HCT116 (cell line): ENCODE measurements at regions not wholly inside any gene's neighbourhood (a gene's known extent, or its start where the extent isn't known, plus 50 kb on each side); places are given as distances from the start of the nearest gene placed in this dataset.

Source experiments
- ATAC-seq: fragments of 200-7000 bp; cut with Tn5 transposase; 2 replicates; pipeline ENCODE4 v1.9.1; 2020; ENCODE audit warnings: mild to moderate bottlenecking, moderate library complexity
- BruUV-seq: library from RNA; stranded (reverse); fragments of 400-500 nt; replicated peaks from 2 replicates; lab custom pipeline; 2021; lab: Mats Ljungman, UMichigan
- CTCF ChIA-PET: fragments of 300-600 bp; sonication (Branson Sonifier 250); formaldehyde crosslinking; loops from one replicate; lab custom pipeline; 2021; ENCODE audit warnings: antibody characterized with exemption; lab: Charles Lee
- POLR2A ChIA-PET: fragments of 300-600, 350-600 bp; sonication (Branson Sonifier 250); formaldehyde crosslinking; loops from one replicate; lab custom pipeline; 2021; ENCODE audit warnings: antibody characterized with exemption; lab: Charles Lee
- RAD21 ChIA-PET, 2 experiments: fragments of 300-600 bp; sonication (Branson Sonifier 250); formaldehyde crosslinking; loops; one replicate each; lab custom pipeline; 2023; ENCODE audit warnings: low total read pairs in 2 of 2; ENCODE audit not compliant: uncharacterized antibody in 2 of 2, unreplicated experiment in 2 of 2, low non-redundant PET in 1 of 2; lab: Charles Lee
- DNase-seq: peaks from one replicate; pipeline ENCODE4 v3.0.0-alpha.2; 2010; ENCODE audit warnings: low read depth, low spot score
- H2AFZ ChIP-seq: fragments of 200-600 bp; shearing (Covaris generic), sonication (generic); 2 replicates; pipeline ENCODE4 v1.6.1; 2017; ENCODE audit warnings: low read depth, mixed run types, mixed read lengths, antibody characterized with exemption, low read length; ENCODE audit not compliant: poor library complexity, severe bottlenecking
- H3K27ac ChIP-seq: 2 replicates; pipeline ENCODE4 v1.5.1; 2012; ENCODE audit warnings: low read depth, low read length
- H3K27me3 ChIP-seq: fragments of 200-600 bp; sonication (generic); 2 replicates; pipeline ENCODE4 v1.6.1; 2016; ENCODE audit warnings: mixed run types, low read length, mixed read lengths; ENCODE audit not compliant: insufficient read depth
- H3K36me3 ChIP-seq, 2 experiments: fragments of 200-500 bp in 1 of 2; fragments of 200-600 bp in 1 of 2; sonication (Bioruptor generic) in 1 of 2; sonication (generic) in 1 of 2; 2 replicates each; pipeline versions ENCODE4 v1.5.1 to v1.6.1; 2014 to 2016; ENCODE audit warnings: low read length in 2 of 2, inconsistent platforms in 1 of 2, mixed read lengths in 1 of 2, mixed run types in 1 of 2; ENCODE audit not compliant: insufficient read depth in 2 of 2, control insufficient read depth in 1 of 2
- H3K4me1 ChIP-seq, 2 experiments: fragments of 200-600 bp in 1 of 2; sonication (generic) in 1 of 2; 2 replicates each; pipeline versions ENCODE4 v1.5.1 to v1.6.1; 2012 to 2017; ENCODE audit warnings: low read length in 2 of 2, inconsistent platforms in 1 of 2, mild to moderate bottlenecking in 1 of 2, mixed read lengths in 1 of 2, mixed run types in 1 of 2, moderate library complexity in 1 of 2; ENCODE audit not compliant: insufficient read depth in 2 of 2, control insufficient read depth in 1 of 2
- H3K4me2 ChIP-seq: fragments of 200-600 bp; sonication (generic); 2 replicates; pipeline ENCODE4 v1.6.1; 2017; ENCODE audit warnings: mixed run types, low read length, mixed read lengths
- H3K4me3 ChIP-seq, 2 experiments: fragments of 200-600 bp in 1 of 2; sonication (generic) in 1 of 2; replicated peaks in 1 of 2; 2 replicates each; pipeline ENCODE4 v1.5.1; 2011 to 2016; ENCODE audit warnings: low read length in 2 of 2, control low read depth in 1 of 2, low read depth in 1 of 2, mild to moderate bottlenecking in 1 of 2, mixed read lengths in 1 of 2, mixed run types in 1 of 2
- H3K79me2 ChIP-seq: fragments of 200-600 bp; sonication (generic); 2 replicates; pipeline ENCODE4 v1.6.1; 2017; ENCODE audit warnings: mild to moderate bottlenecking, mixed run types, low read length, moderate library complexity, mixed read lengths; ENCODE audit not compliant: insufficient read depth
- H3K9ac ChIP-seq: fragments of 200-600 bp; sonication (generic); 2 replicates; pipeline ENCODE4 v1.6.1; 2016; ENCODE audit warnings: low read length, mixed read lengths
- H3K9me2 ChIP-seq: fragments of 200-600 bp; sonication (generic), shearing (Covaris generic); 2 replicates; pipeline ENCODE4 v1.6.1; 2017; ENCODE audit warnings: mixed run types, mild to moderate bottlenecking, moderate library complexity; ENCODE audit not compliant: insufficient read depth
- H3K9me3 ChIP-seq, 2 experiments: fragments of 200-500 bp in 1 of 2; fragments of 200-600 bp in 1 of 2; sonication (Bioruptor generic) in 1 of 2; sonication (generic) in 1 of 2; 2 replicates each; pipeline ENCODE4 v1.6.1; 2014 to 2017; ENCODE audit warnings: low read length in 2 of 2, mixed read lengths in 2 of 2, inconsistent platforms in 1 of 2, low read depth in 1 of 2, mild to moderate bottlenecking in 1 of 2, mixed run types in 1 of 2, moderate library complexity in 1 of 2; ENCODE audit not compliant: control insufficient read depth in 1 of 2, insufficient read depth in 1 of 2
- H4K20me1 ChIP-seq: fragments of 200-600 bp; sonication (generic), shearing (Covaris generic); 2 replicates; pipeline ENCODE4 v1.6.1; 2017; ENCODE audit warnings: mixed run types, mild to moderate bottlenecking, moderate library complexity; ENCODE audit not compliant: insufficient read depth
- CBX3 ChIP-seq: IDR thresholded peaks from 2 replicates; pipeline ENCODE4 v1.6.1; 2012; ENCODE audit warnings: low read depth
- CEBPB ChIP-seq: IDR thresholded peaks from 2 replicates; pipeline ENCODE4 v1.6.1; 2012; ENCODE audit warnings: low read depth
- ELF1 ChIP-seq: IDR thresholded peaks from 2 replicates; pipeline ENCODE4 v1.6.1; 2012; ENCODE audit warnings: low read depth, borderline replicate concordance
- EZH2 ChIP-seq: fragments of 200-600 bp; sonication (generic); IDR thresholded peaks from 2 replicates; pipeline ENCODE4 v1.6.1; 2017; ENCODE audit warnings: antibody characterized with exemption, mixed run types
- FOSL1 ChIP-seq: IDR thresholded peaks from 2 replicates; pipeline ENCODE4 v1.6.1; 2012; ENCODE audit warnings: low read depth
- JUND ChIP-seq: IDR thresholded peaks from 2 replicates; pipeline ENCODE4 v1.6.1; 2012
- POLR2A ChIP-seq: IDR thresholded peaks from 2 replicates; pipeline ENCODE4 v1.7.0; 2011; ENCODE audit warnings: borderline replicate concordance; ENCODE audit not compliant: insufficient read depth, insufficient read length; ENCODE audit errors: extremely low read depth
- POLR2AphosphoS5 ChIP-seq: IDR thresholded peaks from 2 replicates; pipeline ENCODE4 v1.6.1; 2011; ENCODE audit warnings: mild to moderate bottlenecking, low read depth, low read length, moderate library complexity
- RAD21 ChIP-seq: IDR thresholded peaks from 2 replicates; pipeline ENCODE4 v1.6.1; 2012; ENCODE audit warnings: low read depth, mild to moderate bottlenecking
- SIN3A ChIP-seq: IDR thresholded peaks from 2 replicates; pipeline ENCODE4 v1.6.1; 2012; ENCODE audit warnings: low read depth
- SP1 ChIP-seq: IDR thresholded peaks from 2 replicates; pipeline ENCODE4 v1.6.1; 2012; ENCODE audit warnings: low read depth
- SRF ChIP-seq: IDR thresholded peaks from 2 replicates; pipeline ENCODE4 v1.6.1; 2012; ENCODE audit warnings: low read depth
- TCF7L2 ChIP-seq: IDR thresholded peaks from 2 replicates; pipeline ENCODE4 v1.7.0; 2011; ENCODE audit warnings: borderline replicate concordance, inconsistent platforms; ENCODE audit not compliant: insufficient read depth, insufficient read length; ENCODE audit errors: extremely low read depth
- YY1 ChIP-seq: IDR thresholded peaks from 2 replicates; pipeline ENCODE4 v1.6.1; 2011; ENCODE audit warnings: low read length, low read depth, moderate library complexity, mild to moderate bottlenecking; ENCODE audit not compliant: insufficient replicate concordance; ENCODE audit errors: extremely low read depth
- ZFX ChIP-seq: fragments of 450-650 bp; IDR thresholded peaks from 2 replicates; pipeline ENCODE4 v1.6.1; 2017
- ZNF274 ChIP-seq: fragments of 200-500 bp; sonication (Bioruptor generic); IDR thresholded peaks from 2 replicates; pipeline ENCODE4 v1.6.1; 2014; ENCODE audit warnings: mild to moderate bottlenecking, low read depth, low read length, inconsistent platforms
- intact Hi-C: fragments of 100-400 bp; cut with micrococcal nuclease; formaldehyde crosslinking; loops from 2 replicates; pipeline ENCODE4 v1.10.0; 2022
- TF ChIP-seq, protein P1 (sequence below): IDR thresholded peaks from 2 replicates; pipeline ENCODE4 v1.6.1; 2012; ENCODE audit warnings: low read depth
- TF ChIP-seq, protein P2 (sequence below): IDR thresholded peaks from 2 replicates; pipeline ENCODE4 v1.6.1; 2012
- TF ChIP-seq, protein P3 (sequence below), 3 experiments: fragments of 200-600 bp in 1 of 3; sonication (generic) in 1 of 3; IDR thresholded peaks in 2 of 3; conservative IDR thresholded peaks in 1 of 3; 2 replicates each; pipeline ENCODE4 v1.5.1; 2012 to 2017; ENCODE audit warnings: low read depth in 2 of 3, low read length in 2 of 3, antibody characterized with exemption in 1 of 3, borderline replicate concordance in 1 of 3, control low read depth in 1 of 3, mild to moderate bottlenecking in 1 of 3, mixed read lengths in 1 of 3, mixed run types in 1 of 3, moderate library complexity in 1 of 3; ENCODE audit not compliant: insufficient read depth in 1 of 3
- TF ChIP-seq, protein P4 (sequence below): IDR thresholded peaks from 2 replicates; pipeline ENCODE4 v1.6.1; 2012

DNA sequence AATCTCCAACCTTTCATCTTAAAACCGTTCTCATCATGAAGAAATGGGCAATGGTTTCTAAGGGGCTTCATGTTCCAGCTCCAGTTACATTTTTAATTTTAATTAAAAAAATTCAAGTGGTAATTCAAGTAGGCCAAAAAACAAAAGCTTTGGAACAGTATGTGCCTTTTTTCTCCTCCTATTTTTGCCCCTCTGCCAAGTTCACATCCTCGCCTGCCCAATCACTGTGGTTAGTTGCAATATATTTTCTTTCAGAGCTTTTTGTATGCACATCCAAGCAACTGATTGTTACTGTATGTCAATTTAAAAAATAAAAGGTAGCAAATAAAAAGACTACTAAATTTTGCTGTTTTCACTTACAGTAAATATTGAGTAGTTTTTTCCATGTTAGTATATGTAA lies 99.8 kb upstream of the B3GAT2 start:
- TF ChIP-seq ELF1 = no peak
- TF ChIP-seq, protein P1, sequence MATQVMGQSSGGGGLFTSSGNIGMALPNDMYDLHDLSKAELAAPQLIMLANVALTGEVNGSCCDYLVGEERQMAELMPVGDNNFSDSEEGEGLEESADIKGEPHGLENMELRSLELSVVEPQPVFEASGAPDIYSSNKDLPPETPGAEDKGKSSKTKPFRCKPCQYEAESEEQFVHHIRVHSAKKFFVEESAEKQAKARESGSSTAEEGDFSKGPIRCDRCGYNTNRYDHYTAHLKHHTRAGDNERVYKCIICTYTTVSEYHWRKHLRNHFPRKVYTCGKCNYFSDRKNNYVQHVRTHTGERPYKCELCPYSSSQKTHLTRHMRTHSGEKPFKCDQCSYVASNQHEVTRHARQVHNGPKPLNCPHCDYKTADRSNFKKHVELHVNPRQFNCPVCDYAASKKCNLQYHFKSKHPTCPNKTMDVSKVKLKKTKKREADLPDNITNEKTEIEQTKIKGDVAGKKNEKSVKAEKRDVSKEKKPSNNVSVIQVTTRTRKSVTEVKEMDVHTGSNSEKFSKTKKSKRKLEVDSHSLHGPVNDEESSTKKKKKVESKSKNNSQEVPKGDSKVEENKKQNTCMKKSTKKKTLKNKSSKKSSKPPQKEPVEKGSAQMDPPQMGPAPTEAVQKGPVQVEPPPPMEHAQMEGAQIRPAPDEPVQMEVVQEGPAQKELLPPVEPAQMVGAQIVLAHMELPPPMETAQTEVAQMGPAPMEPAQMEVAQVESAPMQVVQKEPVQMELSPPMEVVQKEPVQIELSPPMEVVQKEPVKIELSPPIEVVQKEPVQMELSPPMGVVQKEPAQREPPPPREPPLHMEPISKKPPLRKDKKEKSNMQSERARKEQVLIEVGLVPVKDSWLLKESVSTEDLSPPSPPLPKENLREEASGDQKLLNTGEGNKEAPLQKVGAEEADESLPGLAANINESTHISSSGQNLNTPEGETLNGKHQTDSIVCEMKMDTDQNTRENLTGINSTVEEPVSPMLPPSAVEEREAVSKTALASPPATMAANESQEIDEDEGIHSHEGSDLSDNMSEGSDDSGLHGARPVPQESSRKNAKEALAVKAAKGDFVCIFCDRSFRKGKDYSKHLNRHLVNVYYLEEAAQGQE = no peak
- no peak for TF ChIP-seq SP1
- no peak for TF ChIP-seq CBX3
- TF ChIP-seq, protein P2, sequence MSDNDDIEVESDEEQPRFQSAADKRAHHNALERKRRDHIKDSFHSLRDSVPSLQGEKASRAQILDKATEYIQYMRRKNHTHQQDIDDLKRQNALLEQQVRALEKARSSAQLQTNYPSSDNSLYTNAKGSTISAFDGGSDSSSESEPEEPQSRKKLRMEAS = no peak
- TF ChIP-seq, protein P3, sequence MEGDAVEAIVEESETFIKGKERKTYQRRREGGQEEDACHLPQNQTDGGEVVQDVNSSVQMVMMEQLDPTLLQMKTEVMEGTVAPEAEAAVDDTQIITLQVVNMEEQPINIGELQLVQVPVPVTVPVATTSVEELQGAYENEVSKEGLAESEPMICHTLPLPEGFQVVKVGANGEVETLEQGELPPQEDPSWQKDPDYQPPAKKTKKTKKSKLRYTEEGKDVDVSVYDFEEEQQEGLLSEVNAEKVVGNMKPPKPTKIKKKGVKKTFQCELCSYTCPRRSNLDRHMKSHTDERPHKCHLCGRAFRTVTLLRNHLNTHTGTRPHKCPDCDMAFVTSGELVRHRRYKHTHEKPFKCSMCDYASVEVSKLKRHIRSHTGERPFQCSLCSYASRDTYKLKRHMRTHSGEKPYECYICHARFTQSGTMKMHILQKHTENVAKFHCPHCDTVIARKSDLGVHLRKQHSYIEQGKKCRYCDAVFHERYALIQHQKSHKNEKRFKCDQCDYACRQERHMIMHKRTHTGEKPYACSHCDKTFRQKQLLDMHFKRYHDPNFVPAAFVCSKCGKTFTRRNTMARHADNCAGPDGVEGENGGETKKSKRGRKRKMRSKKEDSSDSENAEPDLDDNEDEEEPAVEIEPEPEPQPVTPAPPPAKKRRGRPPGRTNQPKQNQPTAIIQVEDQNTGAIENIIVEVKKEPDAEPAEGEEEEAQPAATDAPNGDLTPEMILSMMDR (IDR thresholded peaks at IDR 0.05 in 2 of 3, conservative IDR thresholded peaks at IDR 0.05 in 1 of 3; ENCODE audit: borderline replicate concordance in 1 of 3, insufficient read depth in 1 of 3, low read depth in 2 of 3, low read length in 2 of 3) = no peak
- no peak for TF ChIP-seq POLR2AphosphoS5
- TF ChIP-seq SIN3A = no peak
- TF ChIP-seq, protein P4, sequence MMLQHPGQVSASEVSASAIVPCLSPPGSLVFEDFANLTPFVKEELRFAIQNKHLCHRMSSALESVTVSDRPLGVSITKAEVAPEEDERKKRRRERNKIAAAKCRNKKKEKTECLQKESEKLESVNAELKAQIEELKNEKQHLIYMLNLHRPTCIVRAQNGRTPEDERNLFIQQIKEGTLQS = no peak
- TF ChIP-seq ZFX = no peak
- no peak for TF ChIP-seq SRF
- no peak for TF ChIP-seq CEBPB
- no peak for TF ChIP-seq RAD21
- TF ChIP-seq ZNF274 = no peak
- TF ChIP-seq JUND = no peak
- no peak for TF ChIP-seq TCF7L2
- no peak for TF ChIP-seq FOSL1
- TF ChIP-seq POLR2A = no peak
- TF ChIP-seq YY1 = no peak
- TF ChIP-seq EZH2 = no peak
- Histone ChIP-seq H3K9ac (no peak overlapping the region), H3K9me2 (no peaks in the 10 kb centered on the region), H3K79me2 (no peaks in the 10 kb centered on the region), H3K4me3 (no peak overlapping the region), H3K4me2 (no peak overlapping the region), H2AFZ (no peak overlapping the region), H3K27ac (no peak overlapping the region), H3K27me3 (no peaks in the 10 kb centered on the region), H3K36me3 (no peaks in the 10 kb centered on the region), H4K20me1 (no peaks in the 10 kb centered on the region; the same call in 1 of the 2 replicates), H3K4me1 (no peaks in the 10 kb centered on the region), H3K9me3 (no peaks in the 10 kb centered on the region)
- ChIA-PET RAD21 (no interaction called here), CTCF (no interaction called here), POLR2A (no interaction called here)
- no TSS peak for BruUV-seq
- ATAC-seq (no peak), DNase-seq (no peak)
- intact Hi-C loops = no loop called here
